Medulla oblongata (tissue), 1 donor: ENCODE measurements at regions not wholly inside any gene's neighbourhood (a gene's known extent, or its start where the extent isn't known, plus 50 kb on each side); places are given as distances from the start of the nearest gene placed in this dataset.
"Not testable (repeated sequence)": the region's sequence is repeated elsewhere in the genome, so short reads cannot be mapped to it uniquely, and the experiment has no call there.

Source experiments
- DNase-seq: peaks from one replicate; pipeline ENCODE4 v3.0.0-alpha.2; 2015; ENCODE audit errors: extremely low spot score

GRCh38 chr9:108040783-108041182, 551.2 kb upstream of the KLF4 start:
- no peak for DNase-seq

DNA sequence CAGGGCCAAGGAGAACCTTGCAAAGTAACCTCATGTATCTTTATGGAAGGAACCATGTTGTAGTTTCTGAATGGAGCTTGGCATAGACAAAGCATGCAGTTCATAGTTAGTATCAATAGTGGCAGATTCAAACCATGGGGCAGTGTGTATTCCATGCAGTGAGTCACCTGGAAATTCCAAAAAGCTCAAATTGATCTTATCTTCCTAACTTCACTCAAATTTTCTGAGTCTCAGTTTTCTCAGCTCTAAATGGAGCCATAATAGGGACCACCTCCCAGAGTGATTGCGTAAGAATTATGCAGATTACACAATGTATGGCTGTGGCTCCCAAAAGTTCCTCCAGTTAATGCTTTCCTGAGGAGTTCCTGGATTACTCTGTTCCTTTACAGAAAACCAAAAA, 549.9 kb upstream of the KLF4 start:
- no peak for DNase-seq

DNA sequence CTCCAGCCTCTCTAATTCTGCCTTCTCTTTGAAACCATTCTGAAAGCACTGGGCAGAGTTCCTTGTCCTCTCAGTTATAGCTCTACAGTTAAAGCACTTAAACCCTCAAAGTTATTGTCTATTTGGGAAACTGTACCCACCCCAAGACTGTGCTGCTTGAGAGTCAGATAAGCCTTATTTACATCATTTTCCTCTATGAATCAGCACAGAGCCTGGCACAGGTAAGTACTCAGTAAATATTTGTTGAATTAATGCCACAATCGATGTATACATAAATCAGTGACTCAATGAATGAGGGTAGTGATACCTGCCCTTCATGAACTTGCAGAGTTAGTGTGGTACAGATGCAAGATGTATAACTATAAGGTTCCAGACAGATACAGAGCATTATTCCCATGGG, 549.4 kb upstream of the KLF4 start:
- no peak for DNase-seq

GRCh38 chr9:108035487-108035886, 545.9 kb upstream of the KLF4 start:
- no peak for DNase-seq

GRCh38 chr9:108033976-108034964, 544.7 kb upstream of the KLF4 start:
- no peak for DNase-seq

- DNase-seq, result not testable (repeated sequence)
These were observed 542.5 kb upstream of the KLF4 start for GRCh38 chr9:108032079-108032478.

DNA sequence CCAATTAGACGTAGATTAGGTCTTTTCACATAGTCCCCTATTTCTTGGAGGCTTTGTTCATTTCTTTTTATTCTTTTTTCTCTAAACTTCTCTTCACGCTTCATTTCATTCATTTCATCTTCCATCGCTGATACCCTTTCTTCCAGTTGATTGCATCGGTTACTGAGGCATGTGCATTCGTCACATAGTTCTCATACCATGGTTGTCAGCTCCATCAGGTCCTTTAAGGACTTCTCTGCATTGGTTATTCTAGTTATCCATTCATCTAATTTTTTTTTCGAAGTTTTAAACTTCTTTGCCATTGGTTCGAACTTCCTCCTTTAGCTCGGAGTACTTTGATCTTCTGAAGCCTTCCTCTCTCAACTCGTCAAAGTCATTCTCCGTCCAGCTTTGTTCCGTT, 541.7 kb upstream of the KLF4 start:
- not testable (repeated sequence) for DNase-seq

DNA sequence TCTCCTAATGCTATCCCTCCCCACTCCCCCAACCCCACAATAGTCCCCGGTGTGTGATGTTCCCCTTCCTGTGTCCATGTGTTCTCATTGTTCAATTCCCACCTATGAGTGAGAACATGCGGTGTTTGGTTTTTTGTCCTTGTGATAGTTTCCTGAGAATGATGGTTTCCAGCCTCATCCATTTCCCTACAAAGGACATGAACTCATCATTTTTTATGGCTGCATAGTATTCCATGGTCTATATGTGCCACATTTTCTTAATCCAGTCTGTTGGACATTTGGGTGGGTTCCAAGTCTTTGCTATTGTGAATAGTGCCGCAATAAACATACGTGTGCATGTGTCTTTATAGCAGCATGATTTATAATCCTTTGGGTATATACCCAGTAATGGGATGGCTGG, 537.1 kb upstream of the KLF4 start:
- not testable (repeated sequence) for DNase-seq

GRCh38 chr9:108024604-108025003, 535.0 kb upstream of the KLF4 start:
- no peak for DNase-seq

DNA sequence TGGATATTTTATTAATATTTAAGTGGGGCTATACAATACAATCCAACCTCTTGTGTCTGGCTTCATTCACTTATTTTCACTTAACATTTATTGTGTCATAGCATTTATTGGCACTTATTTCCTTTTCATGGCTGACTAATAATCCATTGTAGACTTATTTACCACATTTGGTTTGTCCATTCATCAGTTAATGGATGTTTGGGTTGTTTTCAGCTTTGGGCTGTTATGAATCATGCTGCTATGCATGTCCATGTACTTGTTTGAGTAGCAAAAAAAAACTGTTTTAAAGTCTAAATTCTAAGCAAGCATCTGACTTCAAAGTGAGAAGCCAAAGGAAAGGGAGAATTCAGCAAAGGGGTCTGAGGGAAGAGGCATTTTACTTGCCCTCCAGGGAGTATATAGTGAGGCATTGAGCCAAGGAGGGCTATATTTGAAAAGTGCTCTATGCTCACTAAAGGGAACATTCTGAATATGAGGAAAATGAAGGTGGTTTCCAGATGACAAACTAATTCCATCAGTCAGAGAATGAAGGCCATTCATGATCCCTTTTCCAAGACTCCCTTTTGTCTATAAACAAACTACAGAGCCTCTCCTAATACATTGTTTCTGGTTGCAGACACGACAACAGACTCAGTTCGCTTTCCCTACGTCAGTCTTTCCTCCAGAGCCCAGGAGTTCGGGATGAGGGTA, 532.8 kb upstream of the KLF4 start:
- DNase-seq, result no peak

DNA sequence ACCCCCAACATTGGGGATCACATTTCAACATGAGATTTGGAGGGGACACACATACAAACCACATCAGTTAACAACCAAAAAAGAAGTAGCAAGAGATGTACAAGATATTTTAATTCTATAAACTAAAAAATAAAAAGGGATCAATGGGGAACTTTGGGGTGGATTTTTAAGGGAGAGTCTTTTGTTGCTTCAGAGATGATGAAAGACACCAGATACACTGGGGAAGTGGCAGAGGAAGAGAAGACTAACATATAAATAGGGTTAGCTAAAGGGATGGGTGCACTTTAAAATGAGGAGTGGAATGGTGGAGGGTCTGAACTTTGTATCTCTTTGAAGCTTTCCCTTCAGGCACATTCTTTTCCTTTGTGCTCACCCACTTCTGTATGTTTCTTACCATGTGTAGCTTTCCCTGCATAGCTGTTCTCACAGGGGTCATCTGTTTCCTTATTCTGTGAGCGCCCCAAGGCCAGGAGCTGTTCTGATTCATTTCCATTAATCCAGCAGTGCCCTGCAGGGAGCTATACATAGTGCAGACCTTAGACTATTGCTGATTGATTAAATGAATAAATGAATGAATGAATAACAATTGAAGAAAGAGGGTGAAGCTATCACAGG, 531.6 kb upstream of the KLF4 start:
- no peak for DNase-seq

DNA sequence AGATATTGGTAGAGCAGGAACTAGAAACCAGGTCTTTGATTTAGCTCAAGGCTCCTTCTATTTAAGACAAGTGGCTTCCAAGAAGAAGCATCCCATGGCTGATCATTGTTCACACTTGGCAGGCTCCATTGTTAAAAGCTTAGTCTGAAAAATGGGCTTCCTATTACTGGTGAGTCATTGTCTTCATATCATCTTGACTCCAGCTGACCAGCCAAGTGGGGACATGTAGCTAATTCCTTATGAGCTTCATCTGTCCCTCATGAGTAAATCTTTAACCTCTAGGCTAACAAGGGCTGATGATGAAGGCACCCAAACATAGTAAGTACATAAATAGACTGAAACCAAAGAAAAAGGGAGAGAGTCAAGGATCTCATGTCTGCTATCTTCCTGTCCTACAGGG, 530.3 kb upstream of the KLF4 start:
- DNase-seq, result no peak

GRCh38 chr9:108017671-108018070, 528.1 kb upstream of the KLF4 start:
- no peak for DNase-seq

DNA sequence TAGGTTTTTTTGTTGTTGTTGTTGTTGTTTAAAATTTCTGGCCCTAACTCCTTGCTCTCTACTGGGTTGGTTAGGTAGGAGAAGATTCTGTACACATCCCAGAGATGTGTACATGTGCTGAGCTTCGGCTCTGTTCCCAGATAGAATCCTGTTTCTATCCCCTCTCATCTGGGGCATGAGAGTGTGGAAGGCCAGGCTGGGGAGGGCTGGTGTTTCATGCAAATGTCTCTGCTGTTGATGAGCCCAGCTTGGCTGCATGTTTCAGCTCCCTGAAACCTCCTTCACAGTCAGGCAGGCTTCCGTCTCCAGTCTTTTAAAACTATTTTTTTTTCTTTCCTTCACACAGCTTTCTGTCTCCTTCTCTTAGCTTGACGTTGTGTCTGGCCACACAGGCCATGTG, 526.9 kb upstream of the KLF4 start:
- no peak for DNase-seq

DNA sequence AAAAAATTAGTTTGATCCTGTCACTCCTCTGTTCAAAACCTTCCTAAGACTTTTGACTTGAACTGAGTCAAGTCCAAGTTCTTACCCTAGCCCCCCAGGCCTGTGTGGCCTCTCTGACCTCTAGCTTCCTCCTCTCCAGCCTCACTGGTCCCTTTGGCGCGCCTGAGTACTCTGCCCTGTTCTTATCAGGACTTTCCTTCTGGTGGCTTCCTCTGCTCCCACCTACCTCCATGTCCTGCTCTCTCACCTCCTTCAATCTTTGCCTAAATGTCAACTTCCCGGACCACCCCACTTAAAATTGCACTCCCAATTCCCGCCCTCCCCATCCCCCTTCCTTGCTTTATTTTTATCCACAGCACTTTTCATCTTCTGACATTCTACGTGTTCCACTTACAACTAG, 526.1 kb upstream of the KLF4 start:
- no peak for DNase-seq

GRCh38 chr9:108014353-108014752, 524.8 kb upstream of the KLF4 start:
- DNase-seq, result no peak

- DNase-seq, result no peak
These were observed 523.5 kb upstream of the KLF4 start for GRCh38 chr9:108012886-108013665.

DNA sequence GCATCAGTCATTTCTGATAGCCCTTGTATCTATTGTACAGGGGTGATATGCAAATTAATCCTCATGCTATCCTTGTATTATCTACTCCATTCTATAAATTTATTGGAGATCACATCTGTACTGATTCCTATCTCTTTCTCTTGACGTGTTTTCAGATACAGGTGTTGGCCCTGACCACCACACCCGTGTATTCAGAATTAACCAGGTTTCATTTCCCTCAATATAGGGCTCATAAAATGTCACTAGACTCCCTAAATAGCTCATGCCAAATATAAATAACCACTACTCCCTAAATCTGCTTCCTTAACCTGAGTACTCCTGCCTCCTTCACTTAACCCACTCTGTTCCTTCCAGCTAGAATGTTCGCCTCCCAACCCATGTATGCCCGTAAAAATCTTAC, 522.8 kb upstream of the KLF4 start:
- no peak for DNase-seq

- DNase-seq, result no peak
These were observed 514.0 kb upstream of the KLF4 start for GRCh38 chr9:108003526-108003925.

- peak; percentile 26 for DNase-seq
These were observed 512.9 kb upstream of the KLF4 start for GRCh38 chr9:108002371-108002956.

DNA sequence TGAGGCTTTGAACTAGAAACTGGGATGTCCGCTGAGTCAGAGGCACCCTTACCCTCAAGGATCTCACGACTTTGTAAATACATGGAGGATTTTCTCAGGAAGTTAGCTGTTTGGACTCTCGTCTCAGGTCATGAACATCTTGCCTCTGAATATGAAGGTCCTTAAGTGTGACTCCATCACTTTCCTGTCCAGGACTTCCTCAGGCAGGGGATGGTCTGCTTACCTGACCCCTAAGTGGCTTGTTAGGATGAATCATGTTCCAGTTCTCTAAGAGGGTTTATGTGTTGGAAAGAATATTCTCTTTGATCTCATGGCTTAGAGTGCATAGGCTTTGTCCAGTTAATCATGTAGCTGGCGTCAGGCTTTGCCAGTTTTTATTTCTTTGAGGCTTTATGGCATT, 511.7 kb upstream of the KLF4 start:
- DNase-seq, result no peak
